Keratinocyte (primary cell): ENCODE measurements at regions not wholly inside any gene's neighbourhood (a gene's known extent, or its start where the extent isn't known, plus 50 kb on each side); places are given as distances from the start of the nearest gene placed in this dataset.
"Not testable (repeated sequence)": the region's sequence is repeated elsewhere in the genome, so short reads cannot be mapped to it uniquely, and the experiment has no call there.

Source experiments
- DNase-seq: peaks from one replicate; pipeline ENCODE4 v3.0.0-alpha.2; 2011; ENCODE audit warnings: low read depth, missing footprints, low spot score
- FAIRE-seq: peaks from 2 replicates; lab custom pipeline; 2011; peaks lifted over from hg19 to GRCh38; lab: Jason Lieb, UNC
- H2AFZ ChIP-seq: 2 replicates; pipeline ENCODE4 v1.6.0; 2012; ENCODE audit warnings: low read length, control low read depth, inconsistent platforms; ENCODE audit not compliant: control insufficient read depth
- H3K27ac ChIP-seq: 2 replicates; pipeline ENCODE4 v1.5.1; 2011; ENCODE audit warnings: low read length; ENCODE audit not compliant: control insufficient read depth, insufficient read depth
- H3K27me3 ChIP-seq: 3 replicates; pipeline ENCODE4 v1.6.0; 2011; ENCODE audit warnings: low read length; ENCODE audit not compliant: control insufficient read depth, insufficient read depth; ENCODE audit errors: extremely low read depth
- H3K36me3 ChIP-seq, 2 experiments: 2 replicates in 1 of 2; 3 replicates in 1 of 2; pipeline ENCODE4 v1.5.1; 2011; ENCODE audit warnings: low read length in 2 of 2, mild to moderate bottlenecking in 1 of 2; ENCODE audit not compliant: control insufficient read depth in 2 of 2, insufficient read depth in 2 of 2; ENCODE audit errors: extremely low read depth in 1 of 2
- H3K4me1 ChIP-seq: 3 replicates; pipeline ENCODE4 v1.5.1; 2011; ENCODE audit warnings: low read length; ENCODE audit not compliant: control insufficient read depth, insufficient read depth; ENCODE audit errors: extremely low read depth
- H3K4me2 ChIP-seq: 3 replicates; pipeline ENCODE4 v1.6.0; 2011; ENCODE audit warnings: low read depth, low read length; ENCODE audit not compliant: control insufficient read depth, insufficient read depth; ENCODE audit errors: extremely low read depth
- H3K4me3 ChIP-seq, 3 experiments: fragments of 200-600 bp in 1 of 3; sonication (generic) in 1 of 3; 2 replicates in 2 of 3; 3 replicates in 1 of 3; pipeline ENCODE4 v1.5.1; 2011 to 2016; ENCODE audit warnings: low read length in 3 of 3, mild to moderate bottlenecking in 3 of 3, control low read depth in 2 of 3, inconsistent platforms in 1 of 3, low read depth in 1 of 3, mixed read lengths in 1 of 3, mixed run types in 1 of 3, moderate library complexity in 1 of 3; ENCODE audit not compliant: control insufficient read depth in 2 of 3, insufficient read depth in 2 of 3; ENCODE audit errors: extremely low read depth in 1 of 3
- H3K79me2 ChIP-seq: 2 replicates; pipeline ENCODE4 v1.6.0; 2012; ENCODE audit warnings: low read length; ENCODE audit not compliant: control insufficient read depth, insufficient read depth
- H3K9ac ChIP-seq: 3 replicates; pipeline ENCODE4 v1.6.0; 2011; ENCODE audit warnings: low read length; ENCODE audit not compliant: control insufficient read depth, insufficient read depth; ENCODE audit errors: extremely low read depth
- H3K9me1 ChIP-seq: 3 replicates; pipeline ENCODE4 v1.6.0; 2011; ENCODE audit warnings: low read length; ENCODE audit not compliant: control insufficient read depth, insufficient read depth; ENCODE audit errors: extremely low read depth
- H3K9me3 ChIP-seq: 2 replicates; pipeline ENCODE4 v1.5.1; 2012; ENCODE audit warnings: low read depth, low read length; ENCODE audit not compliant: control insufficient read depth
- H4K20me1 ChIP-seq: 3 replicates; pipeline ENCODE4 v1.6.0; 2011; ENCODE audit warnings: low read length; ENCODE audit not compliant: control insufficient read depth, insufficient read depth; ENCODE audit errors: extremely low read depth
- CTCF ChIP-seq, 3 experiments: IDR thresholded peaks in 1 of 3; conservative IDR thresholded peaks in 1 of 3; optimal IDR thresholded peaks in 1 of 3; 2 replicates in 2 of 3; 3 replicates in 1 of 3; pipeline versions ENCODE3 to v1.5.1; 2011; ENCODE audit warnings: low read length in 3 of 3, mild to moderate bottlenecking in 3 of 3, moderate library complexity in 2 of 3, control low read depth in 1 of 3, inconsistent platforms in 1 of 3; ENCODE audit not compliant: insufficient read depth in 2 of 3; ENCODE audit errors: extremely low read depth in 1 of 3
- EZH2 ChIP-seq: IDR thresholded peaks from one replicate; pipeline ENCODE4 v1.6.1; 2012; ENCODE audit warnings: inconsistent platforms, mild to moderate bottlenecking, low read length, moderate library complexity
- dilution Hi-C: fragments of 300-500 bp; cut with MboI; formaldehyde crosslinking; loops from one replicate; pipeline ENCODE4 v1.7.0; 2020; ENCODE audit warnings: low sequenced_read_pairs; ENCODE audit not compliant: extremely low pct_ligation_motif_present

- no peak overlapping the region for H3K27ac ChIP-seq
- TF ChIP-seq CTCF (optimal IDR thresholded peaks at IDR 0.05 in 1 of 3, IDR thresholded peaks at IDR 0.05 in 1 of 3, conservative IDR thresholded peaks at IDR 0.05 in 1 of 3; ENCODE audit: extremely low read depth in 1 of 3, insufficient read depth in 2 of 3, low read length in 3 of 3): no peak
- TF ChIP-seq EZH2: no peak
- dilution Hi-C loops: no loop called here
- peaks cover 14% of the 10 kb centered on the region for H3K4me1 ChIP-seq
- no peak overlapping the region for H3K9ac ChIP-seq
- no peaks in the 10 kb centered on the region for H4K20me1 ChIP-seq
- no peaks in the 10 kb centered on the region for H3K79me2 ChIP-seq
- no peak overlapping the region for H3K4me2 ChIP-seq
- H3K4me3 ChIP-seq: no peak overlapping the region
- H2AFZ ChIP-seq: peak overlapping the region; percentile 22
- no peaks in the 10 kb centered on the region for H3K36me3 ChIP-seq
- DNase-seq (no peak), FAIRE-seq (no peak)
- H3K27me3 ChIP-seq: no peaks in the 10 kb centered on the region
- H3K9me3 ChIP-seq: no peaks in the 10 kb centered on the region
- no peaks in the 10 kb centered on the region for H3K9me1 ChIP-seq
Measured at GRCh38 chr18:33820517-33821371, 242.7 kb downstream of the ASXL3 start.

DNA sequence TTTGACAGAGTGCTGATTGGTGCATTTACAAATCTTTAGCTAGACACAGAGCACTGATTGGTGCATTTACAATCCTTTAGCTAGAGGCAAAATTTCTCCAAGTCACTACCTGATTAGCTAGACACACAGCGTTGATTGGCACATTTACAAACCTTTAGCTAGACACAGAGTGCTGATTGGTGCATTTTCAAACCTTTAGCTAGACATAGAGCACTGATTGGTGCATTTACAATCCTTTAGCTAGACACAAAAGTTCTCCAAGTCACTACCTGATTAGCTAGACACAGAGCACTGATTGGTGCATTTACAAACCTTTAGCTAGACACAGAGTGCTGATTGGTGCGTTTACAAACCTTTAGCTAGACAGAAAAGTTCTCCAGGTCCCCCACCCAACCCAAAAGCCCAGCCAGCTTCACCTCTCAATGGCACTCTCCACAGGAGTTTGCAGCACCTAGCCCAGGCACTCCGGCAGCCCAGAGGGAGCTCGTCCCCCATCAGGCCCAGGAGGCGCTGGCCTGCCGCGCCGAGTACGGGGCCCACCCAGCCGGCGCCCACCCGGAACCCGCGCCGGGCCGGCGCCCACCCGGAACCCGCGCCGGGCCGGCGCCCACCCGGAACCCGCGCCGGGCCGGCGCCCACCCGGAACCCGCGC, 241.8 kb downstream of the ASXL3 start:
- H4K20me1 ChIP-seq, FAIRE-seq, dilution Hi-C loops, H3K9me1 ChIP-seq, H3K4me2 ChIP-seq, H3K27me3 ChIP-seq, H3K27ac ChIP-seq, H3K79me2 ChIP-seq, H3K9me3 ChIP-seq, H2AFZ ChIP-seq, H3K4me3 ChIP-seq, DNase-seq, H3K9ac ChIP-seq, H3K36me3 ChIP-seq: not testable (repeated sequence)
- peaks cover 14% of the 10 kb centered on the region for H3K4me1 ChIP-seq
